GM18499 (cell line): ENCODE measurements at regions not wholly inside any gene's neighbourhood (a gene's known extent, or its start where the extent isn't known, plus 50 kb on each side); places are given as distances from the start of the nearest gene placed in this dataset.

Experiments
- ATAC-seq: cut with Tn5 transposase; IDR thresholded peaks from one replicate; pipeline ENCODE4 v1.9.1; 2021; ENCODE audit warnings: moderate number of reproducible peaks; ENCODE audit not compliant: insufficient read depth, unreplicated experiment

DNA sequence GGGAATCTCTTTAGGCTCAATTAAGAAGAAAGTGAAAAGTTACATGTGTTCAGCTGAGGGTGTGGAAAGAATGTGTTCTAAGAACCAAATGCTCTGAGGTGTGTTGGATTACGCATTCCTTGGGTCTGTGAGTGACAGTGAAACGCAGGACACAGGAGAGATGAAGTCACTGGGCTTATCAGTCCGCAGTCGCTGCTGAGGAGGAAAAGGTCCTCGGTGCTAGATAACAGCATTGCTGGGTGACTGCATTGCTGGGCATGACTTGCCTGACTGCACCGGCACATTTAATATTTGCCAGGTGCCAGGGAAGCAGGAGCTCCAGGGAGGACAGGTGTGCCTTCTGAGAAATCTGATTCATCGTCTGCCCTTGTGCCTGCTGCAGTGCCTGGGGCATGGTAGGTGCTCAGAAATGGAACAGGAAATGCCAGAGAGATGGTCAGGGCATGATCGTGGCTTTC lies 64.4 kb upstream of the FZD10 start:
- ATAC-seq, result no peak

DNA sequence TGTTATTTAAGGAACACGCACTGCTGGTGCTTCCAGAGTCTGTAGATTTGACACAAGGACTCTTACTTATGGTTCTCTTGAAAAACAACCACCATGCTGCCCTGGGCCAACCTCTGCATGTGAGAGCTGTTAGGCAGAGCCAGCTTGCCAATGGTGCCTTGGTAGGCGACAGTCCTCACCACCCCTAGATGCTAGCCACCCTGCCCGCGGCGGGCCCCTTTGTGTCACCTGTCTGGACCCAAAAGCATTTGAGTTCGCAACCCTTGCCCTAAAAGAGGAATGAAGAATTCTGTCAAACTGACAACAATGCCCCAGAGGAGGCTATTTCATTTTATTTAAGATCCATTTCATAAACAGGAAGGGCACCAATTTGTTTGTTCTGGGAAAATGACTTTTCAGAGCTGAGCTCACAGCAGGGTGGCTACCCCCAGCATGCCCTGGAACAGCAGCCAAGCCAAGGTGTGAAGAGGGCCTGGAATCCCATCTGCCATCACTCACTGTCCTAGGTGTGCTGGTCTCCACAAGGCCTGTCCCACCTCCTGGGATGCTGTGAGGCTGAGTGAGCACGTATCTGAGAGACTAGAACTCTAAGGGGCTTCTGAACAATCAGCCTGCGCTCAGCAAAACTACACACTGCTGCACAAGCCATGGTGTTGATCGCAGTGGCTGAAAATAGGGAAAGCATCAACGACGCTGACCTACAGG lies 63.8 kb upstream of the FZD10 start:
- ATAC-seq, result no peak

DNA sequence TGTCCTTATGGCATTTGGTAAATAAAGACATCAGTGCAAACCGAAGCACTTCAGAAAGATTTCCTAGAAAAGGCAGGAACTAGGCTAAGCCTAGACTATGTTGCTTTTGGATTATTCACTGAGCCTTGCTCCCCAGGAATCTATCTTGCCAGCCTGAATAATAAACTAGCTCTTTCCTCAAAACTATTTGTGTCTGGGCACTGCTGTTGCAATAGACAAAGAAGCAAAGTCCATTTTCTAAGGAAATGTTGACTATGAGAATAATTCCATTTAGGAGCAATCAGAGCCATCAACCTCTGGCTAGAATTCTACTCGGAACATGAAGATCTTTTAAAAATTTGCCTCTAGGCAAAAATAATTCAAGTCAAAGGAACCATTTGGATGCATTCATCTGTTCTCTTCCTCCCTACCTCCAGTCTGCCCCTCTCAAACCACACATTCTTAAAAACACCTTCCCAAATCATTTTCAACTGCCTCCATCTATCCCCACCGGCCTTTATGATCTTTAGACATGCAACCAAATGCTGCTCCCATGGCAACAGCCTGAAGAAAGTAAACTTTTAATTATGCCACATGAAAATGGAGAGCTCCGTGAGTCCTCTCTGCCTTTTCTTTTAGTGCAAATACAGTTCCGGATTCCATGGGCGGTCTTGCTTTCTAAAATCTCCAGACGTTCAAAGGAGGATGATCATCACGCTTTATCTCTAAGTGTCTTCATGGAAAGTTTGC lies 61.5 kb upstream of the FZD10 start:
- no peak for ATAC-seq

DNA sequence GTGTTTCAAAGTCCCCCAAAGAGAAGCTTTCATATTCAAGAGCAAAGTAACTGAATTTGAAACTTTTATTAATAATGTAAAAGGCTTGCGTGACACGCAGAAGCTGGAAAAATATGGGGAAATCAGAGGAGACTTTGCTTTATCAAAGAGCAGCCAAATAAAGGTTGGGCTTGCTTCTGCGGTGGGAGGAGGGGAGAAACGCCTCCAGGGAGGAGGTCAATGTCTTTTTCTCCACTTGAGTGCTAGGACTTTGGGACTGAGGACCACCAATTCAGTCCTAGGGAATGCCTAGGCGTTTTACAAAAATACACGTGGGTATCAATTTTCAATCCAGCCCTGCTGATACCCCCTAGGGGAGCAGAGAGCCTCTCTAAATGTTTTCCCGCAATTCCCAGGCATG lies 60.9 kb upstream of the FZD10 start:
- no peak for ATAC-seq

DNA sequence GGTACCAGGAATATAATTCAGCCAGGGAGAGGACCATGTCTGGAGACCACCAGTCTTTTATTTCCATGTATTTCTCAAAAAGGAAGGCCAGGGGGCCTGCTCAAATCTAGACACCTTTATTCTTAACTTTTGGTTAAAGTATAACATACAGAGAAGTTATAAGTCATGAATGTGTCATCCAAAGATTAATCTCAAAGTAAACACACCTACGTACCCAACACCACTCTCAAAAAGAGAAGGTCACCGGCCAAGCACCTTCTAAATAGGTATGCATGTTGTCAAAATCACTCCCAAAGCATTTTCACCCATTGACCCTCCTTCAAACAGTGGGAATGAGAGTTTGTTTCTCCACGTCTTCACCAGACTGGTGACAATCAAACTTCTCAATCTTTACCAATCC lies 60.0 kb upstream of the FZD10 start:
- no peak for ATAC-seq

DNA sequence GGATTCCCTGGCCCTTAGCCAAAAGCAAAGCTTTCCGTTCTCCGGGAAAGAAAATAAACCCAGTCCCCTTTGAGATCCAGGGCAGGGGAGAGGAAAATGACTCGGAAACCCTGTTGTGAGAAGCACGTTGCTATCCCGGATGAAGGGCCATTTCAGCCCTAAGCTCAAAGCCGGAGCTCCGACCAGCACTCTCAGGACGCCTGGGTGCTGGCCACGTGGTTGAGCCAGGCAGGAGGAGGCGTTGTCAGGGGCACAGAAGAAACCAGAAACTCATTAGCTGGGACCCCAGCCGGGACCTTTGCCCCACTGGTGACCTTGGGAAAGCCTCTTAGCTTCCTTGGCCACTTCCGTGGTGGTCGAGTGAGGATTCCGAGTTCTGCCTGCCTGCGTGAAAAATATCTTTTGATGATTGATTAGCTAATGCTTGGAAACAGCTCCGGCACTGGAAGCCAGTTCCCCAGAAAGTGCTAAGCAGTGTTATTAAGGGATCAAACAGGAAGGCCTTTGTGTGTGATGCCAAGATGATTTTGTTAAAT lies 57.6 kb upstream of the FZD10 start:
- no peak for ATAC-seq

DNA sequence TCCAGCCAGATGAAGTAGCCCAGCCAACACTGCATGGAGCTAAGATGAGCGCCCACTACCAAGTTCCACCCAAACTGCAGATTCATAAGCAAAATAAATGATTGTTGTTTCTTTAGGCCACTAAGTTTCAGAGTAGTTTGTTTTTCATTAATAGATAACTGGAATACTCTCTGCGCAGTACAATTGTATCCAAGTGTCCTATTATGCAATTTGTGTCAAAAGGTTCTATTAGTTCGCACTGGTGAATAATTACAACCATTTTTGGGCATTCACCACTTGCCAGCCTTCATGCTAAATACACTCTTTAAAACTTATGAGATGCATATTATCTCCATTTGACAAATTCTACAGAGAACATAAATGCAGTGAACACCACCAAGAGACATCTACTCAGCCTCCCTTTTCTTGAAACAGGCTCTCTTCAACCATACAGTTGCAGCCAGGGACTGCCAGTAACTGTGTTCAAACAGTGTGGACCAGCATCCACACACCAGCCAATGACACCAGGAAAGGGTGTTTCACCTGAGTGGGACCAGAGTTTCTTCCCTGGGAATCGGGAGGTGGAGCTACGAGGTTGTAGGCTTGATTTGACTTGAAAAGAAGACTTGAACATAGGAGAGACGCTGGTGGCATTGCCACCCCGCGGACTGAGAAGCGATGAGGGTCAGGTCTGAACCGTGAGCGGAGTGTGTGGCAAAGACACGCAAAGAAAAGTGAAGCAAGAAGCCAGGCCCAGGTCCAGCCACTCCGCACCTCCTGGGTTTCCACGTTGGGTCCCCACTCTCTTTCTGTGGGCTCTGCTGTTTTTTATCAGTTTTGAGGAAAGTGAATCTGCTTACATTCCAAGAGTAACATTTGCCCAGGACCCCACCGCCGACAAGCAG lies 53.0 kb upstream of the FZD10 start:
- ATAC-seq, result no peak

DNA sequence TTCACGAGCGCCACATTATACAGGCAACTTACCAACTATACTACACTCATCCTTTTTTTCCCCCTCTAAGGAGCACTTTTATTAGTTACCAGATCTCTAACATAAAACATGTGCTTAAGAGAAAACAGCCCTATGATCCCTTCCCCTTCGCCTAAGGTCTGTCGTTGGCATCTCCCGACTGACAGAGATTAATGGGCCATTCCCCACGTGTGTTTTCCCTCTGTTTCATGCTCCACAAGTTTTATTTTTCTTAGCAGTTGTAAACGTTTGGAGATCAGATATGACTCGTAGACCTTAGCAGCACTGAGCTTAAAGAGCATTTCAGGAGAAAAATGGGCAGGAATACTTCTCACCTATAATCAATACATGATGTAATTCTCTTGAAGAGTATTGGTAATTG lies 51.4 kb upstream of the FZD10 start:
- no peak for ATAC-seq

DNA sequence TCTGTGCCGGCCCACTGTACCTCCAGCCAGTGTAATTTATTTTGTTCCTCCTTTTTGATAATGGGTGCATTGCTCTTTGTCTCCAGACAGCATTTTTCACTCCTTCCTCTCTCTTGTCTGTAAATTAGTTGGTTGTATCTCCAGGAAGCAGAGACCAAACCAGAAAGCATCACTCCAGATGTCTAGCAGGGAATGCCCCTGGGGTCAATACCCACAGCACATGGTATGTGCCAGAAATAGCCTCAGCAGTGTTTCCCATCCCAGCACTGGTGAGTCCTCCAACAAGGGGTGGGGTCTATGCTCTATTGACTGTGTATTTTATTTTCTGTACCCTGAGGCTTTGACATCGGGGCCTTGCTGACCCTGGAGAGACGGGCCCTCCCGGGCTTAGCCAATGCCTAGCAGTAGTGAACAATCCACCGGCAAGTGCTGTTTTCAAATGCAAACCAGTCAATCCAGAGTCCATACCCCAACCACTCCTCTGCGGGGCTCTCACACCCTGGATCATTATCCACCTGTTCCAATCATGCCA lies 50.2 kb upstream of the FZD10 start:
- ATAC-seq, result no peak
